PC-3 (cell line): ENCODE measurements at regions not wholly inside any gene's neighbourhood (a gene's known extent, or its start where the extent isn't known, plus 50 kb on each side); places are given as distances from the start of the nearest gene placed in this dataset.

Experiments
- ATAC-seq: fragments of 200-7000 bp; cut with Tn5 transposase; 2 replicates; pipeline ENCODE4 v1.9.1; 2020; ENCODE audit warnings: mild to moderate bottlenecking, moderate library complexity
- BruUV-seq: library from RNA; stranded (reverse); fragments of 400-500 nt; replicated peaks from 2 replicates; lab custom pipeline; 2021; lab: Mats Ljungman, UMichigan
- CTCF ChIA-PET: fragments of 300-600 bp; sonication (Branson Sonifier 250); formaldehyde crosslinking; loops from one replicate; lab custom pipeline; 2022; ENCODE audit warnings: antibody characterized with exemption; lab: Charles Lee
- POLR2A ChIA-PET: fragments of 300-600 bp; sonication (Branson Sonifier 250); formaldehyde crosslinking; loops from one replicate; lab custom pipeline; 2022; ENCODE audit warnings: antibody characterized with exemption; ENCODE audit not compliant: unreplicated experiment; lab: Charles Lee
- DNase-seq: peaks from one replicate; pipeline ENCODE4 v3.0.0-alpha.2; 2015
- H2AFZ ChIP-seq: fragments of 300-600 bp; sonication (generic); 2 replicates; pipeline ENCODE4 v1.6.0; 2016; ENCODE audit warnings: antibody characterized with exemption, low read length
- H3F3A ChIP-seq: fragments of 300-600 bp; sonication (generic); one replicate; pipeline ENCODE4 v1.6.0; 2017; ENCODE audit warnings: antibody characterized with exemption, low read length, control low read depth, mild to moderate bottlenecking; ENCODE audit not compliant: unreplicated experiment
- H3K27ac ChIP-seq: fragments of 300-600 bp; sonication (generic); 2 replicates; pipeline ENCODE4 v1.5.1; 2016; ENCODE audit warnings: mild to moderate bottlenecking, low read length
- H3K27me3 ChIP-seq: fragments of 300-600 bp; sonication (generic); 2 replicates; pipeline ENCODE4 v1.6.1; 2016; ENCODE audit warnings: low read length, mixed read lengths
- H3K36me3 ChIP-seq: fragments of 300-600 bp; sonication (generic); 2 replicates; pipeline ENCODE4 v1.6.1; 2016; ENCODE audit warnings: low read depth, mixed run types, low read length, mixed read lengths
- H3K4me1 ChIP-seq: fragments of 300-600 bp; sonication (generic); 2 replicates; pipeline ENCODE4 v1.5.1; 2016; ENCODE audit warnings: low read length; ENCODE audit not compliant: insufficient read depth
- H3K4me2 ChIP-seq: fragments of 300-600 bp; sonication (generic); 2 replicates; pipeline ENCODE4 v1.6.0; 2016; ENCODE audit warnings: low read length
- H3K4me3 ChIP-seq: fragments of 300-600 bp; sonication (generic); 2 replicates; pipeline ENCODE4 v1.5.1; 2016; ENCODE audit warnings: mild to moderate bottlenecking, low read length, mixed read lengths
- H3K79me2 ChIP-seq: fragments of 300-600 bp; sonication (generic); 2 replicates; pipeline ENCODE4 v1.6.1; 2017; ENCODE audit warnings: low read length, mixed read lengths
- H3K9ac ChIP-seq: fragments of 300-600 bp; sonication (generic); 2 replicates; pipeline ENCODE4 v1.6.0; 2016; ENCODE audit warnings: mild to moderate bottlenecking, low read length
- H3K9me2 ChIP-seq: fragments of 300-600 bp; sonication (generic); replicated peaks from 2 replicates; pipeline ENCODE4 v1.6.1; 2016; ENCODE audit warnings: mixed run types, low read length, mixed read lengths
- H3K9me3 ChIP-seq: fragments of 300-600 bp; sonication (generic); 2 replicates; pipeline ENCODE4 v1.6.1; 2016; ENCODE audit warnings: low read length, mixed read lengths
- H4K20me1 ChIP-seq: fragments of 300-600 bp; sonication (generic); 2 replicates; pipeline ENCODE4 v1.6.1; 2016; ENCODE audit warnings: low read length, mixed read lengths
- CTCF ChIP-seq: fragments of 300-600 bp; sonication (generic); conservative IDR thresholded peaks from 2 replicates; pipeline ENCODE4 v1.5.1; 2017; ENCODE audit warnings: antibody characterized with exemption, low read depth, mild to moderate bottlenecking, low read length
- EZH2 ChIP-seq: fragments of 300-600 bp; sonication (generic); IDR thresholded peaks from one replicate; pipeline ENCODE4 v1.6.1; 2017; ENCODE audit warnings: antibody characterized with exemption, mild to moderate bottlenecking, low read length; ENCODE audit not compliant: unreplicated experiment
- EZH2phosphoT487 ChIP-seq: fragments of 300-600 bp; sonication (generic); IDR thresholded peaks from 2 replicates; pipeline ENCODE4 v1.6.1; 2018; ENCODE audit warnings: mild to moderate bottlenecking, antibody characterized with exemption, low read length, borderline replicate concordance
- intact Hi-C: fragments of 100-400 bp; cut with micrococcal nuclease; formaldehyde crosslinking; loops from 2 replicates; pipeline ENCODE4 v1.9.0; 2023

- no TSS peak for BruUV-seq
- no peak for TF ChIP-seq CTCF
- no peak for TF ChIP-seq EZH2phosphoT487
- TF ChIP-seq EZH2, result no peak
- Histone ChIP-seq H3K79me2 (no peaks in the 10 kb centered on the region), H3K9me3 (no peaks in the 10 kb centered on the region), H3K27me3 (no peaks in the 10 kb centered on the region; the same call in 1 of the 2 replicates), H4K20me1 (no peaks in the 10 kb centered on the region), H3K4me1 (no peaks in the 10 kb centered on the region), H2AFZ (no peak overlapping the region), H3K9me2 (no peaks in the 10 kb centered on the region), H3K9ac (no peak overlapping the region), H3K4me3 (no peak overlapping the region), H3F3A (no peaks in the 10 kb centered on the region), H3K27ac (no peak overlapping the region), H3K36me3 (no peaks in the 10 kb centered on the region), H3K4me2 (no peak overlapping the region)
- POLR2A ChIA-PET, result no interaction called here
- CTCF ChIA-PET, result no interaction called here
- ATAC-seq (no peak), DNase-seq (no peak)
- intact Hi-C loops, result no loop called here
Measured at GRCh38 chr4:77438549-77438948, 167.1 kb upstream of the CXCL13 start.

- no peaks in the 10 kb centered on the region for H3K36me3 ChIP-seq
- H3K27me3 ChIP-seq, result peaks cover 27% of the 10 kb centered on the region; the same call in 1 of the 2 replicates
- H3K9me2 ChIP-seq, result no peaks in the 10 kb centered on the region
- H3K27ac ChIP-seq, result no peak overlapping the region
- no peak for DNase-seq
- H3K9ac ChIP-seq, result no peak overlapping the region
- intact Hi-C loops, result no loop called here
- ChIA-PET CTCF (no interaction called here), POLR2A (no interaction called here)
- TF ChIP-seq CTCF, result no peak
- no peak for TF ChIP-seq EZH2phosphoT487
- no peak overlapping the region for H3K4me3 ChIP-seq
- ATAC-seq, result no peak
- no peaks in the 10 kb centered on the region for H4K20me1 ChIP-seq
- H3K4me1 ChIP-seq, result no peaks in the 10 kb centered on the region
- no peaks in the 10 kb centered on the region for H3F3A ChIP-seq
- no peaks in the 10 kb centered on the region for H3K9me3 ChIP-seq
- BruUV-seq, result no TSS peak
- H2AFZ ChIP-seq, result no peak overlapping the region
- H3K4me2 ChIP-seq, result no peak overlapping the region
- H3K79me2 ChIP-seq, result no peaks in the 10 kb centered on the region
Measured at GRCh38 chr4:77443941-77444340, 161.7 kb upstream of the CXCL13 start.

- Histone ChIP-seq H3K4me3 (no peak overlapping the region), H3K27ac (no peak overlapping the region), H3K9me2 (no peaks in the 10 kb centered on the region), H3K9me3 (no peaks in the 10 kb centered on the region), H4K20me1 (no peaks in the 10 kb centered on the region), H3K79me2 (no peaks in the 10 kb centered on the region), H2AFZ (no peak overlapping the region), H3K9ac (no peak overlapping the region), H3F3A (no peaks in the 10 kb centered on the region), H3K27me3 (peaks cover 27% of the 10 kb centered on the region; the same call in 1 of the 2 replicates), H3K4me2 (no peak overlapping the region), H3K36me3 (no peaks in the 10 kb centered on the region), H3K4me1 (no peaks in the 10 kb centered on the region)
- no TSS peak for BruUV-seq
- DNase-seq (no peak), ATAC-seq (no peak)
- CTCF ChIA-PET, result no interaction called here
- intact Hi-C loops, result no loop called here
- TF ChIP-seq EZH2 (no peak), EZH2phosphoT487 (no peak)
- POLR2A ChIA-PET, result no interaction called here
Measured at GRCh38 chr4:77445823-77446222, 159.8 kb upstream of the CXCL13 start.
